Heart left ventricle (tissue), 13 donors: ENCODE measurements at regions not wholly inside any gene's neighbourhood (a gene's known extent, or its start where the extent isn't known, plus 50 kb on each side); places are given as distances from the start of the nearest gene placed in this dataset.

Source experiments
- POLR2A ChIP-seq, 2 donors: fragments of 450-650 bp; IDR thresholded peaks; one replicate each; pipeline ENCODE4 v1.6.1; 2017; ENCODE audit warnings: antibody characterized with exemption in 2 of 2, mild to moderate bottlenecking in 2 of 2, moderate library complexity in 2 of 2
- TF ChIP-seq, protein P1 (sequence below), 12 donors: fragments of 200-600 bp; sonication (generic) in 4 of 12; IDR thresholded peaks; one replicate each; pipeline versions ENCODE4 v1.5.0 to v1.8.0; 2018 to 2022; ENCODE audit warnings: antibody characterized with exemption in 12 of 12, mild to moderate bottlenecking in 5 of 12
- donor health status: ischemic (EF 13 %, LVEDD 7.1; RV severe dilation, severe dysfunction).
- donor health status: DM: no; HTN: yes; CAD: no.
- donor health status: DM: no; HTN: no; CAD: no.
- donor health status: ischemic (EF 25% LVEDD 6.9; RV normal size, moderate dysfunction).
- donor health status: ischemic (EF 25% LVEDD 5.7; RV mildly dilated, moderate dysfunction).
- donor health status: ischemic (EF 35%, LVEDD 5.7; RV mildly dilated, moderate dysfunction).
- donor health status: nonischemic (EF 11% LVEDD 7.7; RV severe dilation, severe dysfunction).
- donor health status: DM: yes; HTN: yes; CAD: no.
- donor health status: PGD.
- donor health status: ischemic (EF 29% LVEDD 5.4; RV normal size, mild dysfunction).
- donor health status: nonischemic (EF 23%, LVEDD 6.1; RV moderate dilation, normal function).

GRCh38 chr18:24799176-24799575, 338.7 kb downstream of the HRH4 start:
- TF ChIP-seq, protein P1, sequence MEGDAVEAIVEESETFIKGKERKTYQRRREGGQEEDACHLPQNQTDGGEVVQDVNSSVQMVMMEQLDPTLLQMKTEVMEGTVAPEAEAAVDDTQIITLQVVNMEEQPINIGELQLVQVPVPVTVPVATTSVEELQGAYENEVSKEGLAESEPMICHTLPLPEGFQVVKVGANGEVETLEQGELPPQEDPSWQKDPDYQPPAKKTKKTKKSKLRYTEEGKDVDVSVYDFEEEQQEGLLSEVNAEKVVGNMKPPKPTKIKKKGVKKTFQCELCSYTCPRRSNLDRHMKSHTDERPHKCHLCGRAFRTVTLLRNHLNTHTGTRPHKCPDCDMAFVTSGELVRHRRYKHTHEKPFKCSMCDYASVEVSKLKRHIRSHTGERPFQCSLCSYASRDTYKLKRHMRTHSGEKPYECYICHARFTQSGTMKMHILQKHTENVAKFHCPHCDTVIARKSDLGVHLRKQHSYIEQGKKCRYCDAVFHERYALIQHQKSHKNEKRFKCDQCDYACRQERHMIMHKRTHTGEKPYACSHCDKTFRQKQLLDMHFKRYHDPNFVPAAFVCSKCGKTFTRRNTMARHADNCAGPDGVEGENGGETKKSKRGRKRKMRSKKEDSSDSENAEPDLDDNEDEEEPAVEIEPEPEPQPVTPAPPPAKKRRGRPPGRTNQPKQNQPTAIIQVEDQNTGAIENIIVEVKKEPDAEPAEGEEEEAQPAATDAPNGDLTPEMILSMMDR (IDR thresholded peaks at IDR 0.05) = no peak
- TF ChIP-seq POLR2A (IDR thresholded peaks at IDR 0.05) = no peak
